Sigmoid colon (tissue), 4 donors: ENCODE measurements at regions not wholly inside any gene's neighbourhood (a gene's known extent, or its start where the extent isn't known, plus 50 kb on each side); places are given as distances from the start of the nearest gene placed in this dataset.

Experiments used
- EP300 ChIP-seq, 4 donors: sonication (generic); formaldehyde crosslinking; IDR thresholded peaks; one replicate each; pipeline ENCODE4 v1.6.1; 2017; ENCODE audit warnings: antibody characterized with exemption in 4 of 4
- POLR2A ChIP-seq, 2 donors: fragments of 450-650 bp; IDR thresholded peaks; one replicate each; pipeline ENCODE4 v1.6.1; 2016; ENCODE audit warnings: antibody characterized with exemption in 2 of 2, mild to moderate bottlenecking in 2 of 2, moderate library complexity in 2 of 2
- POLR2AphosphoS5 ChIP-seq, 4 donors: sonication (generic); formaldehyde crosslinking; IDR thresholded peaks; one replicate each; pipeline ENCODE4 v1.6.1; 2017; ENCODE audit warnings: antibody characterized with exemption in 4 of 4
- TF ChIP-seq, protein P1 (sequence below), 4 experiments: fragments of 450-650 bp in 3 of 4; fragments of 200-600 bp in 1 of 4; IDR thresholded peaks; one replicate each; pipeline ENCODE4 v1.5.1; 2016 to 2019; ENCODE audit warnings: antibody characterized with exemption in 4 of 4, mild to moderate bottlenecking in 3 of 4, moderate library complexity in 2 of 4

- TF ChIP-seq POLR2A (IDR thresholded peaks at IDR 0.05) (no peak), POLR2AphosphoS5 (IDR thresholded peaks at IDR 0.05) (no peak), EP300 (IDR thresholded peaks at IDR 0.05) (no peak)
- TF ChIP-seq, protein P1, sequence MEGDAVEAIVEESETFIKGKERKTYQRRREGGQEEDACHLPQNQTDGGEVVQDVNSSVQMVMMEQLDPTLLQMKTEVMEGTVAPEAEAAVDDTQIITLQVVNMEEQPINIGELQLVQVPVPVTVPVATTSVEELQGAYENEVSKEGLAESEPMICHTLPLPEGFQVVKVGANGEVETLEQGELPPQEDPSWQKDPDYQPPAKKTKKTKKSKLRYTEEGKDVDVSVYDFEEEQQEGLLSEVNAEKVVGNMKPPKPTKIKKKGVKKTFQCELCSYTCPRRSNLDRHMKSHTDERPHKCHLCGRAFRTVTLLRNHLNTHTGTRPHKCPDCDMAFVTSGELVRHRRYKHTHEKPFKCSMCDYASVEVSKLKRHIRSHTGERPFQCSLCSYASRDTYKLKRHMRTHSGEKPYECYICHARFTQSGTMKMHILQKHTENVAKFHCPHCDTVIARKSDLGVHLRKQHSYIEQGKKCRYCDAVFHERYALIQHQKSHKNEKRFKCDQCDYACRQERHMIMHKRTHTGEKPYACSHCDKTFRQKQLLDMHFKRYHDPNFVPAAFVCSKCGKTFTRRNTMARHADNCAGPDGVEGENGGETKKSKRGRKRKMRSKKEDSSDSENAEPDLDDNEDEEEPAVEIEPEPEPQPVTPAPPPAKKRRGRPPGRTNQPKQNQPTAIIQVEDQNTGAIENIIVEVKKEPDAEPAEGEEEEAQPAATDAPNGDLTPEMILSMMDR (IDR thresholded peaks at IDR 0.05), result no peak
Measured at GRCh38 chr4:31415629-31416028, 695.5 kb downstream of the PCDH7 start.
